ENCODE measurements at regions not wholly inside any gene's neighbourhood (a gene's known extent, or its start where the extent isn't known, plus 50 kb on each side); places are given as distances from the start of the nearest gene placed in this dataset.

DNA sequence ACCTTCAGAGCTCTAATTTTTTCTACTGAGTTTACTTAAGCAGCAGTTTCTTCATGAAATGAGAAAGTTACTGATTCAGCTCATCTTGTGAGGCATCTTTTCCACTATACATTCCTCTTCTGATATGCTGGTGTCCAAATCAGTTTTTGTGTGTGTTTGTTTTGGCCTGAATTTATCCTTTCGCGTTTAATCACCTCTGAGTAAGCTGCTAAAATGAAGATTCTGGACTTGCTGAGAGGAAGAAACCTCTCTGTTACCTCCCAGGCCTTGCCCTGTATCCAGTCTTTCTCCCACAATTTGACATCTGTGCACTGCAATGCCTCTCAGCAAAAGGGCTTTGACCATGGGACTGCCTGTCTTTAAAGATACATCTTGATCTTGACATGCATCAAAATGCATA, 536.2 kb upstream of the NRSN1 start:
- TF ChIP-seq, protein P1, sequence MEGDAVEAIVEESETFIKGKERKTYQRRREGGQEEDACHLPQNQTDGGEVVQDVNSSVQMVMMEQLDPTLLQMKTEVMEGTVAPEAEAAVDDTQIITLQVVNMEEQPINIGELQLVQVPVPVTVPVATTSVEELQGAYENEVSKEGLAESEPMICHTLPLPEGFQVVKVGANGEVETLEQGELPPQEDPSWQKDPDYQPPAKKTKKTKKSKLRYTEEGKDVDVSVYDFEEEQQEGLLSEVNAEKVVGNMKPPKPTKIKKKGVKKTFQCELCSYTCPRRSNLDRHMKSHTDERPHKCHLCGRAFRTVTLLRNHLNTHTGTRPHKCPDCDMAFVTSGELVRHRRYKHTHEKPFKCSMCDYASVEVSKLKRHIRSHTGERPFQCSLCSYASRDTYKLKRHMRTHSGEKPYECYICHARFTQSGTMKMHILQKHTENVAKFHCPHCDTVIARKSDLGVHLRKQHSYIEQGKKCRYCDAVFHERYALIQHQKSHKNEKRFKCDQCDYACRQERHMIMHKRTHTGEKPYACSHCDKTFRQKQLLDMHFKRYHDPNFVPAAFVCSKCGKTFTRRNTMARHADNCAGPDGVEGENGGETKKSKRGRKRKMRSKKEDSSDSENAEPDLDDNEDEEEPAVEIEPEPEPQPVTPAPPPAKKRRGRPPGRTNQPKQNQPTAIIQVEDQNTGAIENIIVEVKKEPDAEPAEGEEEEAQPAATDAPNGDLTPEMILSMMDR (IDR thresholded peaks at IDR 0.05; ENCODE audit: unreplicated experiment), result no peak
- Mint-ChIP-seq H3K4me3 (ENCODE audit: unreplicated experiment) (no peak overlapping the region), H3K36me3 (ENCODE audit: low read depth, unreplicated experiment) (no peaks in the 10 kb centered on the region), H3K27me3 (ENCODE audit: unreplicated experiment) (no peaks in the 10 kb centered on the region), H3K27ac (ENCODE audit: unreplicated experiment) (no peak overlapping the region), H3K9me3 (ENCODE audit: unreplicated experiment) (no peaks in the 10 kb centered on the region), H3K4me1 (ENCODE audit: unreplicated experiment) (peaks cover 20% of the 10 kb centered on the region)
- DNase-seq (ENCODE audit: low spot score), result no peak

DNA sequence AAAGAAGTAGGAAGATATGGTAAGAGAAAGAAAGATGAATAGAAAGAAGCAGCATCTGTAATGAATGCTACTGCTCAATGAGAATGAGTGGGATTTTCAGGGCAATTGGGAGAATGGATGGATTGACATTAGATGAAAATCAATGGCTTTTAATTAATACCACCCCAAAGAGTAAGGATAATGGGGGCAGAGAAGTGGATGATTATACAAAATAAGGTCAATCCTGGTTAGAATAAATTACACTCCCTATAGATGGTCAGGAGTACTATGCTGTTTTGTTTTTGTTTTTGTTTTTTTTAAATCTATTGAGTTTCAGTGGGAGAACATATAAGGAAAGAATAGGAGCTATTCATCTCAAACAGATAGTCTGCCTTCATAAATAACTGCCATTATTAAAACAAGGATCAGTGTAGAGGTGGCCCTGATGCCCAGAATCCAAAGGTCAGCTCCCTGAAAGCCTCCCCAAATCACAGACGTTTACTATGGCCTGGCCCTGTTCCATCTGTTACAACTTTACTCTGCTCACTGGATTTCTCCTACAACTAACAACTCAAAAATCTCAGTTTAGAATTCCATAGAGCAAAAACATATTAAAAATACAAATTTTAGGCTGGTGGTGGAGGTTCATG, 535.4 kb upstream of the NRSN1 start:
- H3K27ac Mint-ChIP-seq (ENCODE audit: unreplicated experiment), result no peak overlapping the region
- H3K4me1 Mint-ChIP-seq (ENCODE audit: unreplicated experiment), result peaks cover 18% of the 10 kb centered on the region
- no peaks in the 10 kb centered on the region for H3K9me3 Mint-ChIP-seq (ENCODE audit: unreplicated experiment)
- no peaks in the 10 kb centered on the region for H3K27me3 Mint-ChIP-seq (ENCODE audit: unreplicated experiment)
- no peak for DNase-seq (ENCODE audit: low spot score)
- no peak overlapping the region for H3K4me3 Mint-ChIP-seq (ENCODE audit: unreplicated experiment)
- TF ChIP-seq, protein P1 (IDR thresholded peaks at IDR 0.05; ENCODE audit: unreplicated experiment), result no peak
- peaks cover 3% of the 10 kb centered on the region for H3K36me3 Mint-ChIP-seq (ENCODE audit: low read depth, unreplicated experiment)

DNA sequence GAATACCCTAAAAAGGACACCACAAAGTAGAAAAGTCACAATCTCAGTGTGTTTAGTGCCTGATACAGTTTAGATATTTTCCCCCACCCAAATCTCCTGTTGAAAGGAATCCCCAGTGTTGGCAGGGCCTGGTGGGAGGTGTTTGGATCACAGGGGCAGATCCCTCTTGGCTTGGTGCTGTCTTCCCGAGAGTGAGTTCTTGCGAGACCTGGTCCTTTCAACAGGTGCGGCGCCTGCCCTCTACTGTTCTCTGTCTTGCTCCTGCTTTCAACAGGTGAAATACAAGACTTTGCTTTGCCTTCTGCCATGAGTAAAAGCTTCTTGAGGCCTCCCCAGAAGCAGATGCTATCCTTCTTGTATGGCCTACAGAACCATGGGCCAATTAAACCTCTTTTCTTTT, 534.3 kb upstream of the NRSN1 start:
- Mint-ChIP-seq H3K27ac (ENCODE audit: unreplicated experiment) (no peak overlapping the region), H3K27me3 (ENCODE audit: unreplicated experiment) (no peaks in the 10 kb centered on the region), H3K4me1 (ENCODE audit: unreplicated experiment) (peaks cover 18% of the 10 kb centered on the region), H3K36me3 (ENCODE audit: low read depth, unreplicated experiment) (peaks cover 3% of the 10 kb centered on the region), H3K4me3 (ENCODE audit: unreplicated experiment) (no peak overlapping the region), H3K9me3 (ENCODE audit: unreplicated experiment) (no peaks in the 10 kb centered on the region)
- TF ChIP-seq, protein P1 (IDR thresholded peaks at IDR 0.05; ENCODE audit: unreplicated experiment), result no peak
- no peak for DNase-seq (ENCODE audit: low spot score)

DNA sequence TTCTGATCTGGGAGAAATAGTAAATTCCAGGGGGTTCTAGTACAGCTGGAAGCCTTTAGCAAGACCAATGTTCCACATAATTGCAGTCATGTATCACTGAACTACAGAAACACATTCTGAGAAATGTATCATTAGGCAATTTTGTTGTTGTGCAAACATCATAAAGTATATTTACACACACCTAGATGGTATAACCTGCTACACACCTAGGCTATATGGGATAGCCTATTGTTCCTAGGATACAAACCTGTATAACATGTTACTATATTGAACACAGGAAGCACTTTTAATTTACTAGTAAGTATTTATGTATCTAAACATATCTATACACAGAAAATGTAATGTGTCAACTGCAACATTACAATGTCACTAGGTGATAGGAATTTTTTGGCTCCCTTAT, 525.9 kb upstream of the NRSN1 start:
- peaks cover 3% of the 10 kb centered on the region for H3K36me3 Mint-ChIP-seq (ENCODE audit: low read depth, unreplicated experiment)
- DNase-seq (ENCODE audit: low spot score), result no peak
- H3K4me3 Mint-ChIP-seq (ENCODE audit: unreplicated experiment), result no peak overlapping the region
- no peaks in the 10 kb centered on the region for H3K9me3 Mint-ChIP-seq (ENCODE audit: unreplicated experiment)
- H3K27me3 Mint-ChIP-seq (ENCODE audit: unreplicated experiment), result no peaks in the 10 kb centered on the region
- H3K27ac Mint-ChIP-seq (ENCODE audit: unreplicated experiment), result no peak overlapping the region
- H3K4me1 Mint-ChIP-seq (ENCODE audit: unreplicated experiment), result no peaks in the 10 kb centered on the region
- TF ChIP-seq, protein P1 (IDR thresholded peaks at IDR 0.05; ENCODE audit: unreplicated experiment), result no peak

DNA sequence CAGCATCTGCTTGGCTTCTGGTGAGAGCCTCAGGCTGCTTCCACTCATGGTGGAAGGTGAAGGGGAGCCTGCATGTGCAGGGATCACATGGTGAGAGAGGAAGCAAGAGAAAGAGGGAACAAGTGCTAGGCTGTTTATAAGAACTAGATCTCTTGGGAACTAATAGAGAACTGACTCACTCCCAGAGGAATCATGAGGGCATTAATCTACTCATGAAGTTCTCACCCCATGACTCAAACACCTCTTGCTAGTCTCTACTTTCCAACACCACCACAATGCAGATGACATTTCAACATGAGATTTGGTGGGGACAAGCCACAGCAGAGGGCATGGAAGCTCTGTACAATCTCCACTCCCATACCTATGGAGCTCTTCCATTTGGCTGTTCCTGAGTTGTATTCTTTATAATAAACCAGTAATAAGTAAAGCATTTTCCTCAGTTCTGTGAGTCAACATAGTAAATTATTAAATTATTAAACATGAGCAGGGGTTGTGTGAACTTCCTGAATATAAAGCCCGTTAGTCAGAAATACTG, 524.1 kb upstream of the NRSN1 start:
- no peaks in the 10 kb centered on the region for H3K27me3 Mint-ChIP-seq (ENCODE audit: unreplicated experiment)
- TF ChIP-seq, protein P1 (IDR thresholded peaks at IDR 0.05; ENCODE audit: unreplicated experiment), result no peak
- H3K36me3 Mint-ChIP-seq (ENCODE audit: low read depth, unreplicated experiment), result no peaks in the 10 kb centered on the region
- no peak overlapping the region for H3K27ac Mint-ChIP-seq (ENCODE audit: unreplicated experiment)
- H3K4me3 Mint-ChIP-seq (ENCODE audit: unreplicated experiment), result no peak overlapping the region
- no peaks in the 10 kb centered on the region for H3K9me3 Mint-ChIP-seq (ENCODE audit: unreplicated experiment)
- no peak for DNase-seq (ENCODE audit: low spot score)
- no peaks in the 10 kb centered on the region for H3K4me1 Mint-ChIP-seq (ENCODE audit: unreplicated experiment)
